Body of pancreas (tissue), 4 donors: ENCODE measurements at regions not wholly inside any gene's neighbourhood (a gene's known extent, or its start where the extent isn't known, plus 50 kb on each side); places are given as distances from the start of the nearest gene placed in this dataset.

Source experiments
- POLR2A ChIP-seq, 3 donors: fragments of 450-650 bp; IDR thresholded peaks; one replicate each; pipeline ENCODE4 v1.6.1; 2016; ENCODE audit warnings: antibody characterized with exemption in 3 of 3, mild to moderate bottlenecking in 2 of 3
- TF ChIP-seq, protein P1 (sequence below), 7 experiments: fragments of 450-650 bp in 4 of 7; fragments of 200-600 bp in 3 of 7; sonication (generic) in 3 of 7; IDR thresholded peaks; one replicate each; pipeline ENCODE4 v1.5.1; 2016 to 2019; ENCODE audit warnings: antibody characterized with exemption in 7 of 7

DNA sequence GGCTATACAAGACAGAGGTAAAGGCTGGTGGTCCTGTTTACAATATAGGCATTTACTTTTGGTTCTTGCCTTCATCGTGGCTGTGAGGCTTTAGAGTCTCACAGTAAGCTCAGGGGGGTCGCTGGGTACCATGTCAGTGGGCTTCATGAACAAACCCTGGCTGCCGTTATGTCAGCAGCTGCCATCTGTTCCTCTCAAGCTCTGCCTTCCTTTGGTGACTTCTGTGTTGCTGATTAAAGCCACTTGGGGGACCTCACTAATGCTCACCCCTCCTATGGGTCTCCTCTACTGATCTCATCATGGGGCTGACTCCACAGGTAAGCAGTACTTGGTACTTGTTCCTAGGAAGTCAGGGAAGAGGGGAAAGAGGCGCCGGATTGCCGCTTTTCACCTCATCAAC is 268.7 kb downstream of the TTC6 start:
- TF ChIP-seq, protein P1, sequence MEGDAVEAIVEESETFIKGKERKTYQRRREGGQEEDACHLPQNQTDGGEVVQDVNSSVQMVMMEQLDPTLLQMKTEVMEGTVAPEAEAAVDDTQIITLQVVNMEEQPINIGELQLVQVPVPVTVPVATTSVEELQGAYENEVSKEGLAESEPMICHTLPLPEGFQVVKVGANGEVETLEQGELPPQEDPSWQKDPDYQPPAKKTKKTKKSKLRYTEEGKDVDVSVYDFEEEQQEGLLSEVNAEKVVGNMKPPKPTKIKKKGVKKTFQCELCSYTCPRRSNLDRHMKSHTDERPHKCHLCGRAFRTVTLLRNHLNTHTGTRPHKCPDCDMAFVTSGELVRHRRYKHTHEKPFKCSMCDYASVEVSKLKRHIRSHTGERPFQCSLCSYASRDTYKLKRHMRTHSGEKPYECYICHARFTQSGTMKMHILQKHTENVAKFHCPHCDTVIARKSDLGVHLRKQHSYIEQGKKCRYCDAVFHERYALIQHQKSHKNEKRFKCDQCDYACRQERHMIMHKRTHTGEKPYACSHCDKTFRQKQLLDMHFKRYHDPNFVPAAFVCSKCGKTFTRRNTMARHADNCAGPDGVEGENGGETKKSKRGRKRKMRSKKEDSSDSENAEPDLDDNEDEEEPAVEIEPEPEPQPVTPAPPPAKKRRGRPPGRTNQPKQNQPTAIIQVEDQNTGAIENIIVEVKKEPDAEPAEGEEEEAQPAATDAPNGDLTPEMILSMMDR (IDR thresholded peaks at IDR 0.05) = no peak
- no peak for TF ChIP-seq POLR2A (IDR thresholded peaks at IDR 0.05)
